Fibroblast of gingiva (primary cell): ENCODE measurements at regions not wholly inside any gene's neighbourhood (a gene's known extent, or its start where the extent isn't known, plus 50 kb on each side); places are given as distances from the start of the nearest gene placed in this dataset.

ENCODE experiments used
- DNase-seq: peaks from one replicate; pipeline ENCODE4 v3.0.0-alpha.2; 2011; ENCODE audit warnings: low read depth

GRCh38 chr21:28654406-28654805 is 338.3 kb downstream of the LTN1 start:
- no peak for DNase-seq

DNA sequence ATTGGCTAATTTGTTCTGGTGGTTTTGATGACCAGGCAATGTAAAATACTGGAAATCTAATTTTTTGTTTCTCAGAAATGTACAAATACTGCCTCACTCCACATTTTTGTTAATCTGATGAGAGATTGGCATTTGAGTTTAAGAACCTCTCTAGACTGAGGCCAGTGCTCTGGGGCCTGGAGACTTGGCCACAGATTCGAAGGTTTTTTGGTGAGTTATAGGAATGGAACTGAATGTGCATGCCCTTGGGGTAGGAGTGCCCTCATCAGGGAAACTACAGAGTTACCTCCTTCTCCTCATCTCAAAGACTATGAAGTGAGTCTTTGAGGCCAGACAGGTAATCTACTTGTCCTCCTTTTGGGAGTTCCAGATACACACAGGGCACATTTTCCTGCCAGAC is 347.9 kb downstream of the LTN1 start:
- peak; percentile 73 for DNase-seq

- no peak for DNase-seq
These were observed 349.8 kb downstream of the LTN1 start for GRCh38 chr21:28642891-28643290.

- DNase-seq, result no peak
These were observed 350.9 kb downstream of the LTN1 start for GRCh38 chr21:28641731-28642130.

DNA sequence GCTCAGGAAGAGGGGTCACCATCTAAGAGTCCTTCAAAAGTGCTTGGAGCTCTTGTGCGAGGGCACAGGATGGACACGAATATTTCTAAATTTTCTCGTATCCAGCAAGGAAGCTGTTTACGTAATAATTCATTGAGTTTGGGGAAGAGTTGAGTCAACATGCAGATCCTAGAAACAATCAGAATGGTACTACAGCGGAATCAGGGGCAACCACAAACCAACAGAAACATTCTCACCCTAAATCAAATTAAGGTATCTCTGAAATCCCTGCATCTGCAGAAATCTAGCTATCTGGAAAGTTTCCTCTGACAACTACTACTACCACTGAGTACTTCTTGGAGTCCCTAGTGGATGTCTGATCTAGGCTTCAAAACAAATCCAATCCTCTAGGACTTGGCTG is 352.4 kb downstream of the LTN1 start:
- no peak for DNase-seq

- DNase-seq, result peak; percentile 82
These were observed 352.9 kb downstream of the LTN1 start for GRCh38 chr21:28639737-28640136.

DNA sequence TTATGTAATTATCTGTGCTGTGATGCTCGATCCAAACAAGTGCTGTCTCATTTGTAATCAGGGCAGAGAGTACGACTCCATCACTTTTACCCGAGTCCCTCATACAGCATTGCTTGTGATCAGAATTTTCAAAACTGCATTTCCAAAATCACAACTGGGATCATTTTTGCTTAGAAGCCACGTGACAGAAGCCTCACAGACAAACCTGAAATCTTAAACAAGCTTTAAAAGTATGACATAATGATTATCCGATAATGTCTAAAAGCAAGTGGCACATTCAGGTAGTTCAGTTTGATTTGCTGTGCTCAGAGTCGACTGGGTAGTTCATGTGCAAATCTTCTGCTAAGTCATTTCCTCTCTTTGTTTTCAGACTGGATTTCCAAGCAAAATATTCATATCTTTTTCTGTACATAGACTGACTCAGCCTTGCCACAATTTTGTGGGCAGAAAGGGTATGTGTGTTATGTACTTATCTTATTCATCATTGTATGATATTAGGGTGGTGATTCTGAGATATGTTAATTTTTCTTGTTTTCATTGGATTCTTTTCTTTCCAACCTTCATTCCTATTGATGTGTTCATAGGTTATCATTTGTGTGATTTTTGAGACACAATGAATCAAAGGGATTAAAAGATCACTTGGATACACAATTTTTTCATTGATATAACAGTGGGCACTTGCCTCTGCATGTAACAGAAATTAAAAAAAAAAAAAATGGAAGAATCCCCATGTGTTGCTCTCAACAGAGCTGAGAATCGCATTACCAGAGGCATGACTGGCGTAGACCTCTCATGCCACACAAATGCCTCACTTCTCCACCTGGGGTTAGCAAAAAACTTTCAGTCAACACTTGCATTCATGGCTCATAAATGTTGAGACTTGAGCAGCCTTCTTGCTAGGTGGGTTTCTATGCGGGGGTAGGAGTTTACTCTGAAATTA is 355.7 kb downstream of the LTN1 start:
- DNase-seq, result peak; percentile 76

DNA sequence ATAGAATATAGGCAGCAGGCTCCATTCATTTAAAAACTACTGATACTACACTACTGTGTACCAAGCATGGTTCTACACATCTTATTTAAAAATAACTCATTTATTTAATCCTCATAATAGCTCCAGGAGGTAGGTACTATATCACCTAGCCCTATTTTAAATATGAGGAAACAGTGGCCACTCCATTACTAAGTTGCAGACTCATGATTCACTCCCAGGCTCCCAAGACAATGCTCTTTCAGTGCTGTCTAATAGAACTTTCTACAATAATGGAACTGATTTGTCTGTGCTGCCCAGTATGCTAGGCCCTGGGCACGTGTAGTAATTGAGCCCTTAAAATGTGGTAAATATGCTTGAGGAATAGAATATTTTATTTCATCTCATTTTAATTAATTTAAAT is 357.1 kb downstream of the LTN1 start:
- DNase-seq, result no peak

DNA sequence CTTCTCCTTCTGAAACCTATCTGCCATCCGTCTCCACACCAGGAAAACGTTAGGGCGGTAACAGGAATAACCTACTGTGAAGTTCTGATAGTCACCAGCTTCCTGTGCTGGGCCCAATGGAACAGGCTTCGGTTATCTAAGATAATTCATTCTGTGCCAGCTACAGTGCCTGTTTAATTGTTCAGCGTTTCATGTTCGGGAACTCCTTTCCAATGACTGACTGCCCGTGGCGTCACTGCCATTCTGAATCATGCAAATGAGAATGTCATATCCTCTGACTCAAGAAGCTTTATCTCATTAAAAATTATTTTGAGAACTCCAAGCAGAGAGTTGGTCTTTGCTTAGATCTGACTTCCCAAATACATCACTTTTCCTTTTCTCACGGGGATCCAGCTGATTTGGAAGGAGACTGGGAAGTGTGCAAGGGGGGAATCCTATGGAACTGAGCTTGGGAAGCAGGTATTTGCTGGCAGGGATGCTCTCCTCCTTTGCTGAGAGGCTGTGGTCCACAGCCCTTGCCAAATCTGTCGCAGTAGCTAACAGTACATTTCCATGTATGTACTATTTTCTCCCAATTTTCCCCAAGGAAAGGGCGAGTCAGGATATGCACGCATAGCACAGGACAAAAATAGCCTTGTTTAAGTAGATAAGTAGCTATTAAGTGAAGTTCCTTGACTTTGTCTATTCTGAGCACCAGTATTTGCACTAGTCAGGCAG is 358.7 kb downstream of the LTN1 start:
- peak; percentile 74 for DNase-seq

GRCh38 chr21:28632755-28633408 is 359.8 kb downstream of the LTN1 start:
- DNase-seq, result peak; percentile 47

- peak; percentile 54 for DNase-seq
These were observed 365.0 kb downstream of the LTN1 start for GRCh38 chr21:28627691-28628090.

DNA sequence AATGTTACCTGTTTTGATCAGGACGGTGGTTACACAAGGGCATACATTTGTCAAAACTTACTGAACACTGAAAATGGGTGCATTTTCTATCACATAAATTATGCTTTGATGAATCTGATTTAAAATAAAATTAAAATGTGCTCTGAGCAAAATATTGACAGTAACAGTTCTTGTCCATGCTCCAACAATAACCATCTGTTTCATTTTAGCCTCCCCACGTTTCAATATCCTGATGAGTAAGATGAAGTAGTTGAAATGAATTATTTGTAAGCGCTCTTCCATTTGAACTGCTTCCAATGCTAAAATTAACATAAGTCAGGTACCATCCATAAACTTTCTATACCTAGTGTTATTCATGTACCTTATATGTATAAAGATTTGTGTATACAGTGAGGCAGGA is 365.4 kb downstream of the LTN1 start:
- DNase-seq, result peak; percentile 37

GRCh38 chr21:28624626-28625025 is 368.1 kb downstream of the LTN1 start:
- no peak for DNase-seq

DNA sequence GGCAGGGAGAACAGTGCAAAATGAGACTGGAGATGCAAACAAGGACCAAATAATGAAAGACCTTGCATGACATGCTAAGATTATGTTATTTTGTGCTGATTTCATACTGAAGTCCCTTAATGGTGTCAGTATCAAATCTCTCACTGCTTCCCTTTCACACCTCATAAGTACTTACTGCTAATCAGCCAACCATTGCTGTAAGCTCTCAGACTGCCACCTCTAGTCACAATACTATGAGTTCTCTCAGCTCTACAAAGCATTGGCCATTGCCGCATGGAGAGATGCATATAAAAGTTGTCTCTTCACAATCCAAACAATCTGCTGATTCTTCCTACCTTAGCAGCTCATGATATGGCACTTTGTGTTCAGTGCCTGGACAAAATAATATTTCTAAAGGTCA is 375.4 kb downstream of the LTN1 start:
- DNase-seq, result no peak

- peak; percentile 30 for DNase-seq
These were observed 377.4 kb downstream of the LTN1 start for GRCh38 chr21:28615276-28615675.

- no peak for DNase-seq
These were observed 377.9 kb downstream of the LTN1 start for GRCh38 chr21:28614791-28615190.

GRCh38 chr21:28608646-28609045 is 384.0 kb downstream of the LTN1 start:
- no peak for DNase-seq

- DNase-seq, result no peak
These were observed 385.1 kb downstream of the LTN1 start for GRCh38 chr21:28607545-28607944.

DNA sequence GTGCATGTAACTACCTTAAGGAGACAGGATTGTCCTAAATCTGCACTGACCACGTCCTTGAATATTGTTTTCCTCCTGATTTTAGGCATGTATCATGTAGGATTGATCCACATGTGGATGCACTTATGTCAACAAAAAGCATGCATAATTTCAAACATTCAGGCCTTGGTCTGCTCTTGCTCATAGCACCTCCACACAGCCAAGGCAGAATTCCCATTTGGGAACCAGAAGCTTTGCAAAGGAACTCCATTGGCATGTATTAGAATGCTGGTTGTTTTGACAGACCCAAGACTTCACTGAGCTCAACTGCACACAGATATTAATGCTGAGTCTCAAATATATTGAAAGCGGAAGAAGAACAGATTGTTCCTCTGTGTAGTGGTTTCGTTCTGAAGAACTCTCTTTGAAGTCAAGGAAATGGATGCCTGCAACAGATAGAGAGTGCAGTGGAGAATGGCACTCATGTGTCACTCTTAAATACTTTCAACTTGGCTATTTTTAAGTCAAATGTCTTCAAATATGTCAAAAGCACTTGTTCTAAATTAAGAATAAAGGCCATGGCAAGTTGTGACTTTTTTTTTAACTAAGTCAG is 387.6 kb downstream of the LTN1 start:
- DNase-seq, result no peak

GRCh38 chr21:28602546-28602945 is 390.1 kb downstream of the LTN1 start:
- DNase-seq, result no peak

GRCh38 chr21:28598214-28598613 is 394.5 kb downstream of the LTN1 start:
- no peak for DNase-seq

DNA sequence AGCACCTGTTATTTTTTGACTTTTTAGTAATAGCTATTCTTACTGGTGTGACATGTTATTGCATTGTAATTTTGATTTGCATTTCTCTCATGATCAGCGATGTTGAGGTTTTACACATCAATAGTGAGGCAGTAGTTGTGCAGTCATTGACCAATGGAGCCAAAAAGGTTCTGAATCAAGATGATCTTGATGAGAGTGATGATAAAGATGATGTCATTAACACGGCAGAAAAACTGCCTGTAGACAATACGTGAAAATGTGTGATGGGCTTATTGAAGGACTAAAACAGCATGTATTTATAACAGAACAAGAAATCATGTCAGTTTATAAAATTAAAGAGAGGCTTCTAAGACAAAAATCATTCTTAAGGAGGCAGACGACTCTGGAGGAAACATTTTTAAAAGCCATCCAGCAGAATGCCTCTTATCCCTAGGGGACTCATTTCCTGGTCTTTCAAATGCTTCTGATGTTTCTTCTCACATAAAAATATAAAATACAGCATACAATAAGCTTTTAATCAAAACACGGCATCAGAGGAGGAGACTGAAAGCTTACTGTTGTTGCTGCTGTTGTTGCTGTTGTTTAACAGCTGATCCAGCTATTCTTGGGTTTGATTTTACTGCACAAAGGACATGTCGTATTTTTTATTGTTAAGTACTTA is 400.3 kb downstream of the LTN1 start:
- no peak for DNase-seq
